ENCODE measurements at regions not wholly inside any gene's neighbourhood (a gene's known extent, or its start where the extent isn't known, plus 50 kb on each side); places are given as distances from the start of the nearest gene placed in this dataset.
A peak's percentile ranks its signal among the peaks of the same experiment; 100 is the strongest.

DNA sequence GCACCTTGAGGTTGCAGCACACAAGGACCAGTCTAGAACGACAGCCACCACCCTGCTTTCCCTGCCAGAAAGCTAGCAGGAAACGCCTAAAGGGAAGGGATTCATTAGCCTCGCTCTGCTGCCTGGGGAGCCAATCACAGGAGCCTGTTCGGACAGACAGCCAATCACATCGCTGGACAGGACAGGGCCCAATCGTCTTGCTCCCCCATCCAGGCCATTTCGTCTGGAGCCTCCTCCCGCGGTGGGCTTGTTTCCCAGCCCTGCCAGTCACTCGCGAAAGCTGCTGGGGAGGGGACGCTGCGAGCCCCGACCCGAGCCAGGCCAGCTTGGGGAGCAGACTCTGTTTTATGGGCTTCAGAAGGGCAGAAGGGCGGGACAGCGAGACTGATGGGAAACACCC lies 79.8 kb upstream of the NCAM1 start:
- no peaks in the 10 kb centered on the region for H3K9me3 Mint-ChIP-seq
- Histone ChIP-seq H3K4me1 (ENCODE audit: control insufficient read depth, insufficient read depth, low read length) (peaks cover 86% of the 10 kb centered on the region), H3K36me3 (ENCODE audit: control insufficient read depth, insufficient read depth, low read length) (no peaks in the 10 kb centered on the region), H3K27me3 (ENCODE audit: control insufficient read depth, insufficient read depth, low read length) (no peaks in the 10 kb centered on the region), H3K9me3 (ENCODE audit: control insufficient read depth, insufficient read depth, low read length) (no peaks in the 10 kb centered on the region), H3K27ac (ENCODE audit: low read length) (peak overlapping the region; percentile 61), H3K4me3 (ENCODE audit: low read length) (no peak overlapping the region)
- peak overlapping the region; percentile 88 for H3K4me3 Mint-ChIP-seq
- ATAC-seq: no peak
- H3K27ac Mint-ChIP-seq: no peak overlapping the region
- 74% methylated on average over 17 of the region's 17 CpGs for WGBS (ENCODE audit: insufficient coverage)
- peaks cover 2 to 23% of the 10 kb centered on the region in 2 donors for H3K4me1 Mint-ChIP-seq
- H3K36me3 Mint-ChIP-seq: no peaks in the 10 kb centered on the region
- DNase-seq: no peak
- H3K27me3 Mint-ChIP-seq (ENCODE audit: low read depth in 2 of 2): no peaks in the 10 kb centered on the region
- TF ChIP-seq, protein P1, sequence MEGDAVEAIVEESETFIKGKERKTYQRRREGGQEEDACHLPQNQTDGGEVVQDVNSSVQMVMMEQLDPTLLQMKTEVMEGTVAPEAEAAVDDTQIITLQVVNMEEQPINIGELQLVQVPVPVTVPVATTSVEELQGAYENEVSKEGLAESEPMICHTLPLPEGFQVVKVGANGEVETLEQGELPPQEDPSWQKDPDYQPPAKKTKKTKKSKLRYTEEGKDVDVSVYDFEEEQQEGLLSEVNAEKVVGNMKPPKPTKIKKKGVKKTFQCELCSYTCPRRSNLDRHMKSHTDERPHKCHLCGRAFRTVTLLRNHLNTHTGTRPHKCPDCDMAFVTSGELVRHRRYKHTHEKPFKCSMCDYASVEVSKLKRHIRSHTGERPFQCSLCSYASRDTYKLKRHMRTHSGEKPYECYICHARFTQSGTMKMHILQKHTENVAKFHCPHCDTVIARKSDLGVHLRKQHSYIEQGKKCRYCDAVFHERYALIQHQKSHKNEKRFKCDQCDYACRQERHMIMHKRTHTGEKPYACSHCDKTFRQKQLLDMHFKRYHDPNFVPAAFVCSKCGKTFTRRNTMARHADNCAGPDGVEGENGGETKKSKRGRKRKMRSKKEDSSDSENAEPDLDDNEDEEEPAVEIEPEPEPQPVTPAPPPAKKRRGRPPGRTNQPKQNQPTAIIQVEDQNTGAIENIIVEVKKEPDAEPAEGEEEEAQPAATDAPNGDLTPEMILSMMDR (IDR thresholded peaks at IDR 0.05): no peak
- intact Hi-C loops (cut with micrococcal nuclease): loop anchor here (5.0 kb wide), 1 partner anchor 81 kb away; the partner anchor contains the start of gene NCAM1

DNA sequence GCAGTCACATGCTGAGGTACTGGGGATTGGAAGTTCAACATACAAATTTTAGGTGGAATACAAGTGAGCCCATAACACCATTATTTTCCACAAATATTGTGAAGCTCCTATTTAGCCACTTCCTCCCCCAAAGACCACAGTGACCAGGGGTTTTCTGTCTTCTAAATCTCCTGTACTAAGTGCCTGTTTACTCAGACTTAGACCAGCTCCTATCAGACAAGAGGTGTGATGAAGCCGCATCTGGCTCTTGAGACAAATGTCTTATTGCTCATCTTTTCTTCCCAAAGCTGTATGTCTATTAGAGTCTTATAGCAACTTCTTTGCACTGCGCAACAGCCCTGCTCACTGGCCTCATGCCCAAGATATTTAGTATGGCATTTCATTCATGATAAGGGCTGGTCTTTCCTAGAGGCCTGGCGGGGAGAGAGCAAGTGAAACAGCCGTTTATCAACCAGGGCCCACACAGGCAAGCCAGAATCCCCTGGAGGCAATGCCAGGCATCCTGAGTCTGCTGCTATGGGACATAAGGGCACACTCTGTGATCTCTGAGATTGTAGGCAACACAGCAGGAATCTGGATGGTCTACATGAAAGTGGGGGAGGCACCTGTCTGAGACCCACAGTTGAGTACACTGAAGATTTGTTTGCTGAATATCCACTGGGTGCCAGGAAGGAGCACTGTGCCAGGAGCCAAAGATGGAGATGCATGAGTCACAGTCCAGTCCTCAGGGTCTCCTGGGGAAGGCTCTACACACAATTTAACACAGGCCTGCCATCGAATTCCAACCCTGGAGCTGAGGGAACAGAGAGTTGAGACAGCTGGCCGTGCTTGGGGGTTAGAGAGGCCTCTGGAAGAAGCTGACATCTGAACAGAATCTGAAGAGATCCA lies 78.5 kb upstream of the NCAM1 start:
- Mint-ChIP-seq H3K27ac (no peak overlapping the region), H3K27me3 (ENCODE audit: low read depth in 2 of 2) (no peaks in the 10 kb centered on the region), H3K4me1 (peaks cover 9 to 18% of the 10 kb centered on the region in 2 donors), H3K4me3 (no peak overlapping the region), H3K9me3 (no peaks in the 10 kb centered on the region), H3K36me3 (no peaks in the 10 kb centered on the region)
- H3K36me3 ChIP-seq (ENCODE audit: control insufficient read depth, insufficient read depth, low read length): no peaks in the 10 kb centered on the region
- DNase-seq (no peak), ATAC-seq (peak; percentile 25 to 53 (median 39))
- H3K9me3 ChIP-seq (ENCODE audit: control insufficient read depth, insufficient read depth, low read length): no peaks in the 10 kb centered on the region
- H3K4me1 ChIP-seq (ENCODE audit: control insufficient read depth, insufficient read depth, low read length): peaks cover 84% of the 10 kb centered on the region
- intact Hi-C loops (cut with micrococcal nuclease): loop anchor here (5.0 kb wide), 1 partner anchor 80 kb away; the partner anchor contains the start of gene NCAM1
- no peak overlapping the region for H3K4me3 ChIP-seq (ENCODE audit: low read length)
- H3K27ac ChIP-seq (ENCODE audit: low read length): peak overlapping the region; percentile 49
- TF ChIP-seq, protein P1 (IDR thresholded peaks at IDR 0.05): no peak
- H3K27me3 ChIP-seq (ENCODE audit: control insufficient read depth, insufficient read depth, low read length): no peaks in the 10 kb centered on the region
- WGBS (ENCODE audit: insufficient coverage): 69% methylated on average over 6 of the region's 6 CpGs

DNA sequence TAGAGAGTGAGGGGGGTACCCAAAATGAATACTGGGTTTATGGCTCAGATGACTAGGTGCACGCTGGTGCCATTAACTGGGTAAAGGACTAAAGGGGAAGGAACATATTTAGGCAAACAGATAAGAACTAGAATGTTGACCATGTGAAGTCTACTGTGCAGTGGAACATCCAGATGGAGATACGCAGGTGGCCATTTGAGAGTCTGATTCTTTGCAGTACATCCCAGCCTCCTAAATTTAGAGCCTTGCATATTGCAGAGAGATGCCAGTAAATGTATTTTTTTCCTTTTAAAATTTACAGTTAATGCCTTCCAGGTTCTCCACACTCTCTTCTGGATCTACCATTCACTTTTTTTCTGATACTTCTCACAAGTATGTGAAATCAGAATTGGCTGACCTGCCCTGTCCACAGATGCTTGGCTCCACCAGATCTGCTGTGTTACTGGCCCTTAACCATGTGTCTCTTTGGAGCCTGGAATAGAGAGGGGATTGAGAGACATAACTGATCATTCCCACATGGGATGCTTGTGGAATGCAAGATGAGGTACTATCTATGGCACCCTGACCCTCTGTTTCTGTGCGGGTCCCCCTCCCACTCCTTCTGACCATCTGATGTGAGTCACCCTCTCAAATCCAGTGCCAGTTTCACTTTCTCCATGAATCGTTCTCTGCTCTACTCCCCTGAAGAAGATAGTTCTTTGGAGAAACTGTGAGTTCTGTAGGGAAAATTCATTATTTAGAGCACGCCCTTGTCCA lies 77.0 kb upstream of the NCAM1 start:
- Histone ChIP-seq H3K27me3 (ENCODE audit: control insufficient read depth, insufficient read depth, low read length) (no peaks in the 10 kb centered on the region), H3K4me3 (ENCODE audit: low read length) (no peak overlapping the region), H3K27ac (ENCODE audit: low read length) (peak overlapping the region; percentile 6), H3K9me3 (ENCODE audit: control insufficient read depth, insufficient read depth, low read length) (no peaks in the 10 kb centered on the region), H3K36me3 (ENCODE audit: control insufficient read depth, insufficient read depth, low read length) (no peaks in the 10 kb centered on the region), H3K4me1 (ENCODE audit: control insufficient read depth, insufficient read depth, low read length) (peaks cover 72% of the 10 kb centered on the region)
- H3K36me3 Mint-ChIP-seq: no peaks in the 10 kb centered on the region
- TF ChIP-seq, protein P1 (IDR thresholded peaks at IDR 0.05): no peak
- no peaks in the 10 kb centered on the region for H3K9me3 Mint-ChIP-seq
- no peak for DNase-seq
- no peaks in the 10 kb centered on the region for H3K27me3 Mint-ChIP-seq (ENCODE audit: low read depth in 2 of 2)
- H3K4me3 Mint-ChIP-seq: no peak overlapping the region
- no peak overlapping the region for H3K27ac Mint-ChIP-seq
- WGBS (ENCODE audit: insufficient coverage): 70% methylated on average over 5 of the region's 5 CpGs
- peak in 1 of 3 donors; percentile 30 for ATAC-seq
- H3K4me1 Mint-ChIP-seq: peaks cover 9 to 10% of the 10 kb centered on the region in 2 donors
- intact Hi-C loops (cut with micrococcal nuclease): loop anchor here (5.0 kb wide), 1 partner anchor 78 kb away; the partner anchor contains the start of gene NCAM1

Measured in natural killer cell (primary cell).